ENCODE measurements at regions not wholly inside any gene's neighbourhood (a gene's known extent, or its start where the extent isn't known, plus 50 kb on each side); places are given as distances from the start of the nearest gene placed in this dataset.
A peak's percentile ranks its signal among the peaks of the same experiment; 100 is the strongest.
"Not testable (repeated sequence)": the region's sequence is repeated elsewhere in the genome, so short reads cannot be mapped to it uniquely, and the experiment has no call there.

GRCh38 chr11:67886207-67886606 is 117.7 kb downstream of the UNC93B1 start:
- Mint-ChIP-seq H3K27ac (peak overlapping the region; percentile 99), H3K4me1 (peaks cover 52% of the 10 kb centered on the region), H3K4me3 (peak overlapping the region; percentile 95)
- not testable (repeated sequence) for DNase-seq; H3K27me3 Mint-ChIP-seq; H3K9me3 ChIP-seq (ENCODE audit: control insufficient read depth, low read length, poor library complexity, severe bottlenecking); H3K36me3 Mint-ChIP-seq (ENCODE audit: low read depth); ATAC-seq

DNA sequence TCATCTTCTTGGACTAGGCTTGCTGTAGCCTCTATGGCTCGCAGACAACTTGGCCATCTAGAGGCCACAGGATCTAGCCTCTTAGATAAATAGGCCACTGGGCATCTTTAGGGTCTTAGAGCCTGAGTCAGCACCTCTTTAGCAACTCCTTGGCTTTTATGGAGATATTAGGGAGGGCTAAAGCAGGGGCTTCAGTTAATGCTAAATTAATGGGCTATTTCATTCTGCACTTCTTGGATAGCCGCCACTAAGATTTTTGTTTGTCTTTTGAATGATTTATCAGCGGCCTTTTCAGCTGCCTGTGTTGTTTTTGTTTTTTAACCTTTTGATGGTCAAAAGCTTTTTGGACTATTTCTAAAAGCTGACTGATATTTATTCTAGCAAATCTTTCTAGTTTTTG is 118.3 kb downstream of the UNC93B1 start:
- peaks cover 52% of the 10 kb centered on the region for H3K4me1 Mint-ChIP-seq
- H3K9me3 ChIP-seq (ENCODE audit: control insufficient read depth, low read length, poor library complexity, severe bottlenecking); DNase-seq; ATAC-seq; H3K36me3 Mint-ChIP-seq (ENCODE audit: low read depth); H3K27me3 Mint-ChIP-seq: not testable (repeated sequence)
- H3K4me3 Mint-ChIP-seq = peak overlapping the region; percentile 95
- peak overlapping the region; percentile 99 for H3K27ac Mint-ChIP-seq

GRCh38 chr11:67884761-67885558 is 118.9 kb downstream of the UNC93B1 start:
- H3K9me3 ChIP-seq (ENCODE audit: control insufficient read depth, low read length, poor library complexity, severe bottlenecking); H3K27me3 Mint-ChIP-seq; H3K36me3 Mint-ChIP-seq (ENCODE audit: low read depth); ATAC-seq: not testable (repeated sequence)
- DNase-seq = peak in 2 of 3 donors; percentile 24 to 31
- Mint-ChIP-seq H3K4me1 (peaks cover 52% of the 10 kb centered on the region), H3K27ac (peak overlapping the region; percentile 99), H3K4me3 (peak overlapping the region; percentile 95)

DNA sequence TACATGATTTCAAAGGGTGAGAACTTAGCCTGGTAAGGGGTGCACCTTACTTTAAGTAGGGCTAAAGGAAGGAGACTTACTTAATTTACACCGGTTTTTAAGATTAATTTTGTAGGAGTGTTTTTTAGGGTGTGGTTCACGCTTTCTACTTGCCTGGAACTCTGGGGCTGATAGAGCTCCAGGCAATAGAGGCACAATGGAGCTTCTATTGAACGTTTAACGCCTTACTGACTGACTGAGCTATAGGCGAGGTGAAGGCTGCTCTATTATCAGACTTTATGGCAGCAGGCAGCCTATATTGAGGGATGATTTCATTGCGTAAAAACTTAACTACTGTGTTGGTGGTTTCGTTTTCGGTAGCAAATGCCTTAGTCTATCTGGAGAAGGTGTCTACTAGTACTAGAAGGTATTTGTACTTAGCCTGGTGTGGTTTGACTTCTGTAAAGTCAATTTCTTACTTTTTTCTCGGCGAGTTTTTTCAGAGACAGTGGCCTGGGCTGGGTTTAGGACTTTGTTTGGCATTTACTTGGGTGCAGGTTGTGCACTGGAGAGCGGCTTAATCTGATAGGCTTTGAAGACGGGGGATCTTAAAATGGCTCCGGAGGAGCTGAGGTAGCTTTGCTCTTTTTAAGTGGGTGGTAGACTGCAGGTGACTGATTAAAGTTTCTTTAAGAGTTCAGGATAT is 119.7 kb downstream of the UNC93B1 start:
- not testable (repeated sequence) for DNase-seq; H3K9me3 ChIP-seq (ENCODE audit: control insufficient read depth, low read length, poor library complexity, severe bottlenecking); H3K36me3 Mint-ChIP-seq (ENCODE audit: low read depth); H3K27me3 Mint-ChIP-seq
- H3K4me1 Mint-ChIP-seq = peaks cover 49% of the 10 kb centered on the region
- peak; percentile 44 for ATAC-seq
- H3K27ac Mint-ChIP-seq = peak overlapping the region; percentile 99
- H3K4me3 Mint-ChIP-seq = peak overlapping the region; percentile 95

GRCh38 chr11:67882304-67882703 is 121.6 kb downstream of the UNC93B1 start:
- not testable (repeated sequence) for ATAC-seq; H3K9me3 ChIP-seq (ENCODE audit: control insufficient read depth, low read length, poor library complexity, severe bottlenecking); DNase-seq; H3K27me3 Mint-ChIP-seq; H3K4me3 Mint-ChIP-seq; H3K36me3 Mint-ChIP-seq (ENCODE audit: low read depth)
- H3K27ac Mint-ChIP-seq = peak overlapping the region; percentile 99
- H3K4me1 Mint-ChIP-seq = peaks cover 51% of the 10 kb centered on the region

DNA sequence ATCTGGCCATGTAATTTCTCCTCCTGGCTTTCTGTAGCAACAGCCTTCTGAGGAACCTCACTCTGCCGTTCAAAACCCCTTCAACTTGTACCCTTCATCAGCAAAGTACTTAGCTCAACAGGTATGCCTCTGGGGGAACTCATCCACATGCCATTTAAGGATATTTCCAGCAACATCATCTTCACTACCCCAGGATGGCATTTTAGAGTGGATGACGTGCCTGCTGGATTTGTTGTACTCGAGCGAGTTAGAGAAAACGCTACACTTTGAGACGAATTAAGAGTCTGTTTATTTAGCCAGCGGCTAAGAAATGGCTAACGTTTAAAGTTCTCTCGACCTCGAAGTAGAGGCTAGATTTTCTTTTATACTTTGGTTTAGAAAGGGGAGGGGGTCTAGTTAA is 122.1 kb downstream of the UNC93B1 start:
- H3K9me3 ChIP-seq (ENCODE audit: control insufficient read depth, low read length, poor library complexity, severe bottlenecking); H3K36me3 Mint-ChIP-seq (ENCODE audit: low read depth); H3K4me3 Mint-ChIP-seq; DNase-seq; ATAC-seq; H3K27me3 Mint-ChIP-seq: not testable (repeated sequence)
- Mint-ChIP-seq H3K27ac (peak overlapping the region; percentile 99), H3K4me1 (peaks cover 47% of the 10 kb centered on the region)

- H3K36me3 Mint-ChIP-seq (ENCODE audit: low read depth); H3K4me3 Mint-ChIP-seq; ATAC-seq; H3K27me3 Mint-ChIP-seq; H3K9me3 ChIP-seq (ENCODE audit: control insufficient read depth, low read length, poor library complexity, severe bottlenecking); DNase-seq: not testable (repeated sequence)
- Mint-ChIP-seq H3K4me1 (peaks cover 36% of the 10 kb centered on the region), H3K27ac (peak overlapping the region; percentile 99)
These were observed 123.2 kb downstream of the UNC93B1 start for GRCh38 chr11:67880594-67881196.

DNA sequence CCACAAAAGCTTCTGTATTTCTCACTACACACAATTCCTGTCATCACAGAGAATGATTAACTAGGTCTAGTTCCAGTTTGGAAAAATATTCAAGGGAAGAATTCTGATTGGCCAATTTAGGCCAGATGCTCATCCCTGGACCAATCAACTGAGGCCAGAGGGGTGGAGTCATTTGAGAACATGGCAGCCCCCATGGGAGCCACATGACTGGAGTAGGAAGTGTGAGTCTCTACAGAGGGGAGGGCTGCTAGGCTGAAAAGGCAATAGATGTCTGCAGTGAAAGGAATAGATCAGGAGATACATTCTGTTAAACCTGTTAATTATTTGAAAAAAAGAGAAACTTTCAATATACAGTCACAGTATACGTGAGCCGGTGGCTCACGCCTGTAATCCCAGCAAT is 125.2 kb downstream of the UNC93B1 start:
- peak overlapping the region; percentile 93 for H3K27ac Mint-ChIP-seq
- not testable (repeated sequence) for ATAC-seq; H3K9me3 ChIP-seq (ENCODE audit: control insufficient read depth, low read length, poor library complexity, severe bottlenecking); H3K27me3 Mint-ChIP-seq; H3K36me3 Mint-ChIP-seq (ENCODE audit: low read depth); DNase-seq
- peak overlapping the region; percentile 2 for H3K4me3 Mint-ChIP-seq
- H3K4me1 Mint-ChIP-seq = peaks cover 22% of the 10 kb centered on the region

- not testable (repeated sequence) for H3K9me3 ChIP-seq (ENCODE audit: control insufficient read depth, low read length, poor library complexity, severe bottlenecking); DNase-seq; H3K36me3 Mint-ChIP-seq (ENCODE audit: low read depth); ATAC-seq; H3K27me3 Mint-ChIP-seq
- Mint-ChIP-seq H3K4me1 (peaks cover 13% of the 10 kb centered on the region), H3K27ac (peak overlapping the region; percentile 93), H3K4me3 (peak overlapping the region; percentile 41)
These were observed 126.6 kb downstream of the UNC93B1 start for GRCh38 chr11:67877316-67877715.

- ATAC-seq = not testable (repeated sequence)
These were observed 130.7 kb downstream of the UNC93B1 start for GRCh38 chr11:67873223-67873622.

DNA sequence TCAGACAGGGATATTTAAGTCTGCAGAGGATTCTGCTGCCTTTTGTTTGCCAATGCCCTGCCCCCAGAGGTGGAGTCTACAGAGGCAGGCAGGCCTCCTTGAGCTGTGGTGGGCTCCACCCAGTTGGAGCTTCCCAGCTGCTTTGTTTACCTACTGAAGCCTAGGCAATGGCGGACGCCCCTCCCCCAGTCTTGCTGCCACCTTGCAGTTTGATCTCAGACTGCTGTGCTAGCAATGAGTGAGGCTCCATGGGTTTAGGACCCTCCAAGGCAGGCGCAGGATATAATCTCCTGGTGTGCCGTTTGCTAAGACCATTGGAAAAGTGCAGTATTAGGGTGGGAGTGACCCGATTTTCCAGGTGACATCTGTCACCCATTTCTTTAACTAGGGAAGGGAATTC is 132.7 kb downstream of the UNC93B1 start:
- not testable (repeated sequence) for H3K4me1 Mint-ChIP-seq; H3K4me3 Mint-ChIP-seq; ATAC-seq; DNase-seq; H3K27ac Mint-ChIP-seq; H3K36me3 Mint-ChIP-seq (ENCODE audit: low read depth); H3K27me3 Mint-ChIP-seq; H3K9me3 ChIP-seq (ENCODE audit: control insufficient read depth, low read length, poor library complexity, severe bottlenecking)

More at GRCh38 chr11:67873223-67873622, 130.7 kb downstream of the UNC93B1 start:
- not testable (repeated sequence) for H3K27ac Mint-ChIP-seq; H3K9me3 ChIP-seq (ENCODE audit: control insufficient read depth, low read length, poor library complexity, severe bottlenecking); H3K36me3 Mint-ChIP-seq (ENCODE audit: low read depth); DNase-seq; H3K4me3 Mint-ChIP-seq; H3K27me3 Mint-ChIP-seq; H3K4me1 Mint-ChIP-seq

DNA sequence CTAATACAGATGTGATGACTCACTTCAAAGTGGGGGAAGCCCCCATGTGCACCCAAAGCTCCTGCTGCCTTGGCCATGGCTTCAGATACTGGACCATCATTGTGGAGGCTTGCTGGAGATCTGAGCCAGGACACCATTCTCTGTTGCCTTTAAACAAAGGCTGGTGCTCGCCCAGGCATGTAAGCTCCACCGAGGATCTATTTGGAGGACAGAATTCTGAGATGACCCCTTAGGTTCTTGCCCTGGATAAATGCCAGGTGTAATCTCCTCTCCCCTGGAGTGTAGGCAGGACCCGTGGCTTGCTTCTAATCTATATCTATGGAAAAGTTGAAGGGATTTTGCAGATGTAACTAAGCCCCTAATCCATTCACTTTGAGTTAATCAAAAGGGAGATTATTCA is 141.0 kb downstream of the UNC93B1 start:
- not testable (repeated sequence) for ATAC-seq; H3K36me3 Mint-ChIP-seq (ENCODE audit: low read depth); H3K27ac Mint-ChIP-seq; DNase-seq; H3K4me1 Mint-ChIP-seq; H3K4me3 Mint-ChIP-seq; H3K9me3 ChIP-seq (ENCODE audit: control insufficient read depth, low read length, poor library complexity, severe bottlenecking); H3K27me3 Mint-ChIP-seq

DNA sequence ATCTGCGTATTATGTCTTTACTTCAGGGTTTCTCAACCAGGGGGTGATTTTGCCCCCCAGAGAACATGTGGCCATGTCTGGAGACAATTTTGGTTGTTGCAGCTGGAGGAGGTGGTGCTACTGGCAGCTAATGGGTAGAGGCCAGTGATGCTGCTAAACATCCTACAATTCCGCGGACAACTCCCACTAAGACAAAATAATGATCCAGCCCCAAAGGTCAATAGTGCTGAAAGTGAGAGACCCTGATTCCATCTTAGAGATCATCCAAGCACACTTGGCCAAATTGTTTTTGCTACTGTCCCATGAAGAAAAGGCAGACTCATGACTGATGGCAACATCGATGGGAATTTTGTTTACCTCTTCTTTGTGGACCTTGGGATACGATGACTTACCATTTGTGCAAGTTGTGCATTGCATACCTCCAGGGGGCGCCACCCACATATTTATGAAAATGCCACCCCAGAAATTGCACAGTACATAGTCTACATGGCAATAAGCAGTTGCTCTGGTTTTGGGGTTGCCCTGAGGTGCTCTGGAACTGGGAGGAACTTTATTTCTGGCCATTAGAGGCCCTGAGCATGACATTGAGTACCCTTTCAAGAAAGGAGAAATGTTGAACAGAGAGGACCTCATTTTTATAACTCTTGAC is 144.3 kb downstream of the UNC93B1 start:
- H3K27ac Mint-ChIP-seq; H3K4me1 Mint-ChIP-seq; H3K36me3 Mint-ChIP-seq (ENCODE audit: low read depth); H3K4me3 Mint-ChIP-seq; H3K9me3 ChIP-seq (ENCODE audit: control insufficient read depth, low read length, poor library complexity, severe bottlenecking); ATAC-seq: not testable (repeated sequence)
- peak; percentile 13 to 60 (median 38) for DNase-seq
- H3K27me3 Mint-ChIP-seq = peaks cover 27% of the 10 kb centered on the region
